NCI-H69 (cell line): ENCODE measurements at regions not wholly inside any gene's neighbourhood (a gene's known extent, or its start where the extent isn't known, plus 50 kb on each side); places are given as distances from the start of the nearest gene placed in this dataset.

Experiments used
- DNase-seq: peaks from one replicate; lab custom pipeline; 2025; lab: John Stamatoyannopoulos, UW

DNA sequence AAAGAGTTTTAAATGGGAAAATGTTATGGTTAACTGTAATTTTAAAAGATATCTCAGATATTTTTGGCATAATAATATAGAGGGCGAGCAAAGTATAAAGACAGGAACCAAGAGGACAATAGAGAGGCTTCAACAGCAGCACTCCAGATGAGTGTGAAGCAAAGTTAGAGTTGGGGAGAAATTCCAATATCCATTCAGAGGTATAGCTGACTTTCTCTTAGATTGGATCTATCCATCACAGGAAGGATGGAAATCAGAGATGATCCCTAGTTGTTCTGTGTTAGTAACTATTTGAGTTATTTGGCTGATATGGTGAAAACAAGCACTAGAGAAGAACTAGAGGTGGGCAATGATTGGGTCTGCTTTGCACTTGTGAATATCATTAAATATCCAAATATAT is 786.0 kb upstream of the KLHL1 start:
- DNase-seq, result no peak

DNA sequence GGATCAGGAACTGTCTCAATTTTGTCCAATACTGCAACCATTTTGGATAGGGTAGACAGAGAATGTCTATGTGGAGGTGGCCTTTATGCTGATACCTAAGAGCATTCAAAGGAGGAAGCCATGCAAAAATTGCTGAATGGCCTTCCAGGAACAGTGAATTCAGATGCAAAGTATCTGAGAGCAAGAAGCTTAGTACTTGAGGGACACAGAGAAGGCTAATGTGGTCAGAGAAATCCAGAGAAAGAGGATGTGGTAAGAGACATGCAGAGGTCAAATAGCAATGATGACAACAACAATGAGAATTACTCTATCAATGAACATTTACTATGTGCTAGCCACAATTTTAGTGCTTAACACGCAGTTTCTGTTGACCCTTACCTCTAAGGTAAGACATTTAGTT is 785.6 kb upstream of the KLHL1 start:
- no peak for DNase-seq

DNA sequence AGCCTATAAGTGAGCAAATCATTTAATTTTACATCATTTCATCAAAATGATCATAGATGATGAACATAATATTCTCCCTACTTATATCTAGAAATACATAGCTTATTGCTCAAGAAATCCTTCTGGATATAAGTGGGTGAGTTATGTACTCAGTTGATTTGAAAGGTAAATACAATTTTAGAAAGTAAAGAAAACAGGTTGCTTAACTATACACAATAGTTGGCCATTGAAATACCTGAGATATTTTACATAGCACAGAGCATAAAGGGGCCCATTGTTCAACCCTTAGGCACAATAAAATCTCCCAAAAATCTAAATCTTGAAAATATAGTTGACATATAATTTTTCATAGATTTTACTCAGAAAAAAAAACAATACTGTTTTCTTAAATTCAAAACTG is 782.0 kb upstream of the KLHL1 start:
- no peak for DNase-seq

DNA sequence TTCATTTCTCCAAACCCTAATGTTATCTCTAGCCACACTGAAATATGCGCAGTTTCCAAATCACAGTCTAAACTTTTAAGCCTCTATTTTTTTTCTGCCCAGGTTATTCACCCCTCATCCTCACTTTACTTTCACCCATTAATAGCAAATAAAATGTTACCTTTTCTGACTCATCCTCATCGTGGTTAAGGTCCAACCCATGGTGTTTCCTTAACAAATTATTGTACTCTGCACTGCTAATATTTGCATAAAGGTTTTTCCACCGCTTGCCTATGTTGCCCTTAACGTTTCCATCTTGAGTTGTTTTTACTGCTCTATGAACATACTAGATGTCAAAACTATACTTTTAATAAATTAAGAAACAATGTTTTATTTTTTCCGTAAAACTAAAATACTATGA is 780.9 kb upstream of the KLHL1 start:
- DNase-seq, result no peak

DNA sequence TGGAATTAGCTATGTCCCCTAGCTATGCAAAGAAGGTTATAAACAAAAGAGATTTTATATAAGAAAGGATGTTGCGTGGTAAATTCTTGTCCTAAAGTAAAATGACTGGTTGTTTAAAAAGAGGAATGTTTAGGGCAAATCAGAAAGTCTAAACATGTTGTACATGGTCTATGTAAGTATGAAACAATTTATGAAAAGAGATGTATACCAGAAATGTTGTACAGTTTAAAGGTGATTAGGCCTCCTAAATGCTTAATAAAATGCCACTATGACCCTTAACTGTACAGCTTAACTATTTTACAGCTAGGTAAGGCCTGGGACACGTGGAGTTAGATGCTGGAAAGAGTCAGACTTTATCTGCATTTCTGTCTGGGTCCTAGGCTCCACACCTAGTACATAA is 775.9 kb upstream of the KLHL1 start:
- DNase-seq, result no peak

DNA sequence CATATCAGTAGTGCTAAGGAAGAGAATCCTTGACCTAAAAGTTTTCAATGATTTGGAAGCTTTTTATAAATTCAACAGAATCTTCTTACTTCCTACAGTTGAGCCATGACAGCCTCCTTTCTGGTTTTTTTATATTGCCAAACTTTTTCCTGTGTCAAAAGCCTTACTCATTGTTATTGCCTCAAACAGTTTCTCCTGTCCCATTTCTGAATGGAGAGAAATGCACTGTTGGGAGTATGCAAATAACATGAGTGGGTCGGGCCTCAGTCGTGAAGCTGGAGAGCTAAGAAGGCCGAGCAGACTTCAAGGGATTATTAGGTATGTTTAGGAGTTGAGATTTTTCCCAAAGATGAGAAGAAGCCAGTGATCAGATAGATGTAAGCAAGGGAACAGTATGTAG is 766.4 kb upstream of the KLHL1 start:
- DNase-seq, result no peak

DNA sequence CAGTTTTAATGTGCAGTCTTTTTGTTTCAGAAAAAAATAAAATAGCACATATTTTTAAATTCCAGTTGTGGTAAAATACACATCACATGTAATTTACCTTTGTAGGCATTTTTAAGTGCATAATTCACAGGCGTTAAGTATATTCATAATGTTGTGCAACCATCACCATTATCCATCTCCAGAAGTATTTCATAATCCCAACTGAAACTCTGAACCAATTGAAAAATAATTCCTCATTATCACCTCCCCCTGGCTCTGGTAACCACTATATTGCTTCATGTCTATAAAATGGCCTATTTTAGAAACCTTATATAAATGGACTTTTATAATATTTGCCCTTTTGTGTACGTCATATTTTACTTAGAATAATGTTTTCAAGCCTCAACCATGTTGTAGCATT is 756.5 kb upstream of the KLHL1 start:
- DNase-seq, result no peak

DNA sequence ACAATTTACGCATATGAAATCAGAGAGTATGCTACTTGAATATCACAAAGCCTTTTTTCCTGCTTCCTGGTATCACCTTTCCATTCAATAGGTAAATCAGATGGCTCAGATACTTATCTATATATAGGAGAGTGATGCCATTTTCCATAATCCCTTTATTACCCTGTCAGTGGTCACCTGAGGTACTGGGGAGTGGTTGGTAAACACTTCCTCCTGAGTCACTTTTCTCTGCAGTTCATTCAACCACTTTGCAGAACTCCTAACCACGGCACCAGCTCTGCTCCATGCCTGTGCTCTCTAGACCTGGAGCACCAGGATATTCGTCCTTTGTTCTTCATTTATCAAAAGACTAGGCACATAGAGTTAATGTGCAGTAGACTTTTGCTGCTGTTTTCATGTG is 748.5 kb upstream of the KLHL1 start:
- peak; percentile 80 for DNase-seq

DNA sequence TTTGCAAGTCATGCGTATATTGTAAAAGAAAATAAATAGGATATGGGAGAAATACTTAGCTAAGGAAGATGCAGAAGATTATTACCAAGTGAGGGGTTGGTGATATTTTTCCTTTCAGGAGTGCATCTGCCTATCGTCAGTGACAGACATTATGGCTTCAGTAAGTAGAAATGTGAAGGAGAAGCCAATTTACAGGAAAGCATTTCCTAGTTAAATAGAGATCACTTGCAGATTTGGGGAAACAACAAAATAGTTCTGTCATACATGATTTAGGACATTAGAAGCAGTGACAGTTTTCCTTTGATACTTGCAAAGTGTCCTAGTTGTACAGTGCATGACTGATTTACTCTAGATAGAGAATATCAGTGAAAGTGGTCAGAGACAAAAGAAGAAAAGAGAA is 747.8 kb upstream of the KLHL1 start:
- DNase-seq, result peak; percentile 9

DNA sequence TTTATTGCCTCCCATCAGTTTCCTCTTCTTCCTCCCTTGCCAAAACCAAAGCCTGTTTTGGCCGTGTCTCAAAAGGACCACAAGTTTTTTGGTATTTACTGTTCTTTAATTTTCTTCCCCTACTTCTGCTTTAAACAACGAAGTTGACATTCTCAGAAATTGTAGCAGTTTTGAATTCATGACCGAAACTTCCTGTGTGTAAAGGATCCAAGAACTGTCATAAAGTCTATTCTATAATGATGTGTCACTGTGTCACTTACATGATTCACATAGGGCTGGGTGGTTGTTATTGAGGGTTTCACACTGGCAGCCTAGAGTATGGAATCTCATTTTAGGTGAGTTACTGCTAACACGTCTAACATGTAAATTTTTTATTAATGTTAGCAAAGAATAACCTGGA is 741.0 kb upstream of the KLHL1 start:
- DNase-seq, result no peak

DNA sequence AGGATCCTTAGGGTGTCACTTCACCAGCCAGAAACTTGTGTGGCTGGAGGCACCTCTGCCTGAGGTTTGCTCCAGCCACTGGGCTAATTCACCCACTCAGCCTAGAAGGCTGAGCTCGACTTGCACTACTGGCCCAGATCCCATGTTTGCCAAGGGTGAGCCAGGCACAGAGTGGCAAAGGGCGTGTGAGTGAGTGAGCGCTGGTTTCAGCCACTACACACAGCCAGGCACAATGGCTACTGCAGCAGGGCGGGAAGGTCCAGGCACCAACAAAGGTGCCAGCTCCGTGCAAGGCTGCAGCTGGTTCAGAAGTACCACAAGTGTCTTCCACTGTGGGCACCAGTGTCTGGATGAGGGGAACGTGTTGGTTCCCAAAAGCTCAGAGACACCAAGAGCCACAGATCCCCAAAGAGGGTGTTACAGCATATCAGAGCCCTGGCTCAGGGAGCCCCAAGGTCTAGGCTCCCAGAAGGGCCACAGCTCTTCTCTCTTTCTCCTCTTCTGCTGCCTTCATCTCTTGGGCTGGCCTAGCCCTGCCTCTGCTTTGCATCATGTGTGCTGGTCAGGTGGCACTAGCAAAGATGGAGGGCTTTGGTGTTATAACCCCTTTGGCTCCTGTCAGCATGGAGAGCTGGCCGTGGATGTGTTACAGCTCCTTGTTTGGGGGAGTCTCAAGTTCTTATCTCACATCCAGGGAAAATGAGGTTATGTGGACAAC is 736.3 kb upstream of the KLHL1 start:
- no peak for DNase-seq

DNA sequence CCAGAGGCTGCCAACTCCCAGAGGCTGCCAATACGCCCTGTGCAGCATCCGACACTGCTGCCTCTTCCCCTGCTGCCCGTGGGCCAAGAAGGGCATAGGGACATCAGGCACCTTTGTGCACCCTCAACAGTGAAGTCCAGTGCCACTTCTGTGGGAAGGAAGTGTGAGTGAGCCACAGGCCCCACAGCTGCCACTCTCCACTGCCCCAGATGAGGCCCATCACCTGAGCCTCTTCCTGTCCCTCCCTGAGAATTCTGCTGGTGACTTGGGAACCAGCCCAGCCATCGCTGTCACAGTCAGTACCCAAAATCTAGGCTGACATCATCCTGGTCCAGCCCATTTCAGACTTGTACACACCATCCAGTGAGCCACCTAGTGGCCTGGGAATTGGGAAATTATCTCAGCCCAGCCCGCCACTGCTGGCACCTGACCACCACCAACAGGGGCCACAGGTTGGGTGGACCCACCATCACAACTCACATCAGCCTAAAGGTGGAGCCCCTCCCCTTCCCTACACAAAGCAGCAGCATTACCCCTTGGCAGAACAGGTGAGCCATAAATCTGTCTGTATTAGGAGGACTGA is 733.9 kb upstream of the KLHL1 start:
- peak; percentile 32 for DNase-seq

DNA sequence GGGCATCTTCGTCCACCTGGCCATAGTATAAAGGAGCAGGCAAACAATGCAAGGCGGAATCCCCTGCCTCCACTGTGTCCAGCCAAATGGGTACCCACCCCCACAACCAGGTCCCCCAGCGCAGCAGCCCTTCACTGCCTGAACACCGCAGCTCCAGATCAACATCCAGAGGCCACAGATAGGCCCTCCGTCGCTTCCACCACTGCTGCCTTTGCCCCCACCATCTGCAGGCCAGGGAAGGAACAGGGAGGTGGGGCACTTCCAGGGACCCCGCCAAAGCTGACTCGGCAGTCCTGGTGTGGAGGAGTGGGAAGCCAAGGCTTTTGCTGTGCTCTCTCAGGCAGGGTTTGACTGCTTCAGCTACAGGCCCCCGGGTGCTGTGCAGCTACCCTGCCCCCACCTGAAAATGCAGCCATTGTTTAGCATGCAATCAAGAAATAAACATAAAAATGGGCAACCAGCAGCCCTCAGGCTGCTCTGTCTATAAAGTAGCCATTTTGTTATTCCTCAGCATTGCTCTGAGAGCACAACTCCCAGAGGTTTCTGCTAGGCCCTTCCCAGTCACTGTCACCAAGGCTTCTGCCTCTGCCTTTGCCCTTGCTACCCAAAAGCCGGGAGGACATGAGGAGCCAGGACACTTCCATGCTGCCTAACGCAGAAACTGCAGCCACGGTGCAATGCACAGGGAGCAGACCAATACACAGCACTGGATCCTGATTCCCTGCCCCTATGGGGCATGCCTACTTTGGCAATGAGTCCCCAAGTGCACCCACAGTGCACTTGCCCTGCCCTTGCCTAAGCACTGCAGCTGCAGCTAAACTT is 733.2 kb upstream of the KLHL1 start:
- no peak for DNase-seq

DNA sequence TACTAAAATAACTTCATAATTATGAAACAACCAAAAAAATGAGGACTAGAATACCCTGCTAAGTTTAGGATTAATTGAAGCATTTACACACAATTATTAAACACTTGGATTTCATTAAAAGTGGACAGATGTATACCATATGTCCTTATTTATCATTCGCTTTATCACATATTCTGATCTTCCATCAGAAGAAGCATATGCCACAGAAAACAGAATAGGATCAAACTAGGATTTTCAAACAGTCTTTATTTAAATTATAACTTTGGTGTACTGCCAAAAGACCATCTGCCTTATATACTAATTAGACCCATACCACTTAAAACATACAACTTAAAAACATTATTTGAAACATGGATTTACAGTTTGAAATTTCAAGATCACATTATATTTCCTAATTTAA is 727.1 kb upstream of the KLHL1 start:
- DNase-seq, result peak; percentile 21

DNA sequence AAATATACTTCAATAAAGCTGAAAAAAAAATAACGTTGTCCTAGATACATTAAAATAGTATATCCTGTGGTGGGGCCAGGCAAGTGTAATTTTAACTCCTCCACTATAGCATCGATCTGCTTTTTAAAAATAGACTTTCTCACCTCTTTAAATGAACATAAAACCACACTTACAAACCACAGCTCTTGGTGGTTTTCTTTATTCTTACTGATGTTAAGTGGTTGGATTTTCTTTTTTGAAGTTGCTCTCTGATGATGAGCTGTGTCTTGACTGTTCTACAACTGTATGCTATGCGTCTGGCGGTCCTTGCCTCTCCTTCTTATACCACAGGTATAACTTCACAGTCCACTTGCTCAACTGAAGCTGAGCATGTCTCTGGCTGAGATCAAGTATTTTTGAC is 721.5 kb upstream of the KLHL1 start:
- DNase-seq, result no peak

DNA sequence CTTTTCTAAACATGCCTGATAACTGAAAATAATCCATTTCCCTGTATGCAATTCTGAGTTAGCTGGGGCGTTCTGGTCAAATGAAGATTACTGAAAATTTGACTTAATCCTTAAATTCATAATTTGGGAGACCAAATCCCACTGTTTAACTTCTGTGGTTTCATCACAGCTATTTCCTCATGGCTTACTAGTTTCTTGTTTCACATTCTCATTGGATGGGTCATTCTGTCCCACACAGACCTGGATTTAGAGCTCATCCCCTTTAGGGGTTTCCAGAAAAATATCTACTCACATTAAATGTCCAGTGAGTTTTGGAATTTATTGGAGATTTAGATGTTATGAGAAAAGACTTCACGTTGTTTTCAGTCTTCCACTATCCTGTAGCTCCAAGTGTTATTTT is 709.3 kb upstream of the KLHL1 start:
- DNase-seq, result no peak

DNA sequence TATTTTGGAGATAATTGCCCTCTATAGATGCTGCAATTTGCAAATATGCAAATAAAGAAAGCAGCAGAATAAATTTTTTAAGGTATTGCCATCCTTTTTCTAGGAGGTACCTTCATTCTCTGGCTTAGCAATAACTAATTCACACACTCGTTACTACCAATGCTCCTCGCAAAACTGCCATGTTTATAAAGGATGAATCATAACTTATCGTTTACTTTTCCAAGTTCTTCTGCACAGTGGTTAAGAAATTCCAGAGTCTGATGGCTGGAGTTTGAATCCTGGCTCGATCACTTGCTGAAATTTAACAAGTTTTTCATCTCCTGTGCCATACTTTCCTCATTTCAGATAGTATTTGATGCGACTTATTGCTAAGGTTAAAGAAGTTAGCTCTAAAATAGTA is 708.6 kb upstream of the KLHL1 start:
- DNase-seq, result no peak

DNA sequence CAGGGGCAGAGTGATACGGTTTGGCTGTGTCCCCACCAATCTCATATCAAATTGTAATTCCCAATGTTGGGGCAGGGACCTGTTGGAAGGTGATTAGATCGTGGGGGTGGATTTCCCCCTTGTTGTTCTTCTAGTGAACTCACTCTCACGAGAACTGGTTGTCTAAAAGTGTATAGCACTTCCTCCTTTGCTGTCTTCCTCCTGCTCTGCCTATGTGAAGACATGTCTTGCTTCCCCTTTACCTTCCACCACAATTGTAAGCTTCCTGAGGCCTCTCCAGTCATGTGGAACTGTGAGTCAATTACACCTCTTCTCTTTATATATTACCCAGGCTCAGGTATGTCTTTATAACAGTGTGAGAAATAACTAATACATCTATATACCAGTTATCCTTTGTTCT is 706.4 kb upstream of the KLHL1 start:
- no peak for DNase-seq

DNA sequence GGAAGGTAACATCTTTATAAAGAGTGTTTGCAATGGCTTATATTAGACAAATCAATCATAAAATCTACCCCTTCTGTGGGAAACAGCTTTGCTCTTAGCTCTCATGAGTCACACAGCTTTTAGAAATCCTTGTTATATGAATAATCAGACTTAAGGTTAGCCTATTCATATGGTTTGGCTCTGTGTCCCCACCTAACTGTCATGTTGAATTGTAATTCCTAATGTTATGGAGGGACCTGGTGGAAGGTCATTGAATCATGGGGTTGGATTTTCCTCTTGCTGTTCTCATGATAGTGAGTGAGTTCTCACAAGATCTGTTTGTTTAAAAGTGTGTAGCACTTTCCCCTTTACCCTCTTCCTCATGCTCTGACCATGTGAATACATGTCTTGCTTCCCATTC is 704.2 kb upstream of the KLHL1 start:
- no peak for DNase-seq

DNA sequence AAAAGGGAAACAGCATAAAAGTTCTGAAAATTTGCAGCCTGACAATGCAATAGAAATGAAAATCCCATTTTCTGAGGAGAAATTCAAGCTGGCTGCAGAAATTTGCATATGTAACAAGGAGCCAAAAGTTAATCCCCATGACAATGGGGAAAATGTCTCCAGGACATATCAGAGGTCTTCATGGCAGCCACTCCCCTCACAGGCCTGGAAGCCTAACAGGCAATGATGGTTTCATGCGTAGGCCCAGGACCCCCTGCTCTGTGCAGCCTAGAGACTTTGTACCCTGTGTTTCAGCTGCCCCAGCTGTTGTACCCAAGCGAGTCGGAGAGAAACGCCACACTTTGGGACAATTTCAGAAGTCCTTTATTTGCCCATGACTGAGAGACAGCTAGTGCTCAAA is 701.3 kb upstream of the KLHL1 start:
- no peak for DNase-seq

DNA sequence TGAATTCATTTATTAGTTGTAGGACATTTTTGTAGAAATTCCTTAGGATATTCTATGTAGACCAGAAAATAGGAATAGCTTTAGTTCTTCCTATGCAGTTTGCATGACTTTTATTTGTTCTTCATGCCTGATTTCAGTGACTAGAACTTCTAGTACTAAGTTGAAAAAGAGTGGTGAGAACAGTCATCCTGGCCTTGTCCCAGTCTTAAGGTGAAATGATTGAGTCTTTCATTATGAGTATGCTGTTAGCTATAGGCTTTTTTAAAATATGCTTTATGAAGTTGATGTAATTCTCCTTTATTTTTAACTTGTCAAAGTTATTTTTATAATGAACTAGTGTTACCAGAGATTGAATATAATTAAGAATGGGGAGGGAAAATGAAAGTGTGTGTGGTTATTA is 690.1 kb upstream of the KLHL1 start:
- no peak for DNase-seq

DNA sequence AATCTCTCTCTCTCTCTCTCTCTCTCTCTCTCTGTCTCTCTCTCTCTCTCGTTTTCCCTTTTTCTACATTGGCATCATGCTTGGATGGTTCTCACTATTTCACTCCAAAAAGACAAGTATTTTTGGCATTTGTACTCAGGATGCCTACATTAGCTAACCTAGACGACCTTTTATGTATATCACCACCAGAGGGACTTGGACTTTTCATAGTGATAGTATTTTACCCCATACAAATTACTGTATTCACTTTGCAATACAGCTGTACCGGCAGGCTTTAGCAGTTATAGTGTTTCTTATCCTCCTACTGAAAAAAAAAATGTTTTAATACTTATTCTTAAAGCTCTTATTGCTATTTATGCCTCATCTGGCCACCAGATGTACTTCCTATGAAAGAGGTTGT is 687.2 kb upstream of the KLHL1 start:
- no peak for DNase-seq

DNA sequence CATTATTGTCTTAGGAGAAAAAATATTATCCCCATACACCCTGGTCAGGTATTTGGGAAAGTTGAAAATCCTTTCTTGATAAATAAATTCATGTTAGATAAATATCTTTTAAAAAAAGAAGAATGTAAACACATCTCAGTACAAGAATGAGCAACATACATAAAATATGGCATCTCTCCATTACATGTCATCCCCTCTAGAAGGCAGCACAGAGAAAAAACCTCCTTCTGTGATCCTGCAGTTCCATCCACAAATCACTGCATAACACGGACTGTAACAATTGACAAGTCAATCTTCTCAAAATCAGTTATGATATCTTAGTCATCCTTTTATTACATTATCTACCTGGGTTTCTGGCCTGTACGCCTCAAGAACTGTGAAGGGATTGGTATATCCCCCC is 683.9 kb upstream of the KLHL1 start:
- peak; percentile 31 for DNase-seq

DNA sequence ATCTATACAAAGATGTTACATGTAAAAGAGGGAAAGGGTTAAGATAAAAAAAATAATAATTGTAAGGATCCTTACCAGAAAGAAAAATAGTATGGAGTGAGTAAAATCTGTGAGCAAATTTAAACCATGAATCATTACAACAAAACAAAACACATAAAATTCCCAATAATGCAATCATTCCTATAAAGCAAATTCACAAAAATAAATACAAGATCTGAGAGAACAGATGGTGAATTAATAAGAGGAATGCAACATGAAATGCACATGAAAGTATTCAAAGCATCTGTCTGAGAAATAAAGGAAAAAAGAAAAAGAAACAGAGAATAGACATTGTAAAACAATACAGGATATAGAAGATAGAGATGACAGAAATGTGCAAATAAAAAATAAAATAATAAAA is 681.5 kb upstream of the KLHL1 start:
- no peak for DNase-seq
